Fibroblast of pulmonary artery (primary cell): ENCODE measurements at regions not wholly inside any gene's neighbourhood (a gene's known extent, or its start where the extent isn't known, plus 50 kb on each side); places are given as distances from the start of the nearest gene placed in this dataset.

Source experiments
- DNase-seq: peaks from one replicate; pipeline ENCODE4 v3.0.0-alpha.2; 2010; ENCODE audit warnings: low read depth
- H3K4me3 ChIP-seq: replicated peaks from 2 replicates; pipeline ENCODE4 v1.5.1; 2011; ENCODE audit warnings: low read depth, mild to moderate bottlenecking, control low read depth, low read length, moderate library complexity
- CTCF ChIP-seq: IDR thresholded peaks from 2 replicates; pipeline ENCODE4 v1.5.1; 2011; ENCODE audit warnings: mild to moderate bottlenecking, control low read depth, low read length, inconsistent platforms; ENCODE audit errors: missing control alignments

- no peak overlapping the region for H3K4me3 ChIP-seq
- DNase-seq, result no peak
- no peak for TF ChIP-seq CTCF
These were observed 133.0 kb downstream of the FAT4 start for GRCh38 chr4:125447551-125448290.

DNA sequence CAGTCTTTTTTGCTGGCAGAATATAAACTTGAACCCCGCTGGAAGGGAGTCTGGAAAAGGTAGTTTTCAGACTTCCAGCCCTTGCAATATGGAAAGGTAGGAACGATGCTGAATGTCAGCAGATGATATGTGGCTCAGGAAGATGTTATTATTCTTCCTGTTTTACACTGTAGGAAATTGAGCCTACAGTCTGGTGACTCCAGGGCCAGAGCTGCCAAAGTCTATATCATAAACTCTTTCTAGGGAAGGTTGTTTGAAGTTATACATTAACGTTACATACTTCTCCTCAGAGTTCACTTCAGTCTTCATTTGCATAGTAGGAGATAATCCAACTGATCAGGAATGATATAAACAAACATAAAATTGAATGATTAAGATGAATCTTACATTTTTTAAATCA is 141.3 kb downstream of the FAT4 start:
- TF ChIP-seq CTCF, result no peak
- no peak for DNase-seq
- H3K4me3 ChIP-seq, result no peak overlapping the region

DNA sequence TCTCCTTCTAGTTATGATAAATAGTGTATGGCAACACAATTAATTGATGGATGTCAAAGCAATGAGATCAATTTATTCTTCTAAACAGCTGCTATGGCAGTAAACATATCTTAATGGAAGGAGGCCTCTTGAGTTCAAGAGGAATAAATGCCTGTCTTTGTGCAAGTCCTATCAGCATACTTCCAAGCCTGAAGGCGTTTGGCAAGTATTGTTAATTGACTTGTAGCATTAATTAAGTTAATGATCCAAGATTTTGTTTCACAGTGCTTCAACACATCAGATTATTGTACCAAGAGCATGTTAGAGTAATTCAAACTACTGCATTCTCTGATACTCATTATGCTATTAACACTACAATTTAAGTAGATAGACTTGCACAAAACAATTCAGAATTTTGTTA is 144.8 kb downstream of the FAT4 start:
- no peak overlapping the region for H3K4me3 ChIP-seq
- TF ChIP-seq CTCF, result no peak
- DNase-seq, result no peak

DNA sequence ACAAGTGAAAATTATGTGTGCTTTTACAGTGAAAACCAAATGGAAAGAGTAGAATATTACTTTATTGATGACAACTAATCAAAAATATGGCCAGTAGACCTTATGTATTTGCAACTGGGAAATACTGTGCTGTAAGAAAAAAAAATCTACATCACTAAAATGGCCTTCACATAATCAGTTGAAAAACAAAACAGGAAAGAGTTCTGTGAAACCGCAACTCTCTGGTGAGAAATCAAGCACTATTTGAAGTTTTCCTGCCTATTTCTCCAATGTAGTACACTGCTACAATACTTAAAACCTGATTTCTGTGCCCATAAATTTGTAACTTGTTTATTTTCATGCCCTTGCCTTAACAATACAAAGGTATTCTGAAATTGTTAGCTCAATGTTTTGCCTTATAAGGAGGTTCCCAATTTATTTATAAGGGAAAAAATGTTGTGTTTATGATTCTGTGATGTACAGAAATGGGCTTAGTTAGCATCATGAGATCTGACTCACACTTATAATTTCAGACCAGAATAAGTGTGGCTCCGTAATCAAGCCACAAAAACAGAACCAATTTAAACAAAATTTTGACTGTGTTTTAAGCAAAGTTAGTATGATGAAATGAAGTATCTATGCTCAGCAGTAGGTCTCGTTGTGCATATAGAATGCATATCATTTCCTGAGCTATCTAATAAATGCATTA is 147.1 kb downstream of the FAT4 start:
- H3K4me3 ChIP-seq, result no peak overlapping the region
- DNase-seq, result no peak
- no peak for TF ChIP-seq CTCF

DNA sequence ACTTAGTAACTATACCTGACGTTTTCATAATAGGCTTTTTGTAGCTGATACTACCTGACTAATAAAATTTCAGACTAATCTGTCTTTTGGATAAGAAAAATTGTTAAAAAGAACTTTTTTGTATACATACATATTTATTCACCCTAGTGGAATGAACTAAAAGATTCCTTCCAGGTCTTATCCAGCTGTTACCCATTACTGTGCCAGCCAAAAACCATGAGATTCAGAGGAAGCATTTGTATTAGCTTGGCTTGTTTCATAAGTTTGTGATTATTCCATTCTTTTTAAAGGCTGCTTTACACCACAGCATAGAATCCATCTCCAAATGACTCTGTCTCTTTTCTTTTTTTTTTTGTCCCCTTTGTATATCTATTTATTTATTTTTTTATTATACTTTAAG is 149.4 kb downstream of the FAT4 start:
- H3K4me3 ChIP-seq, result no peak overlapping the region
- TF ChIP-seq CTCF, result no peak
- DNase-seq, result no peak

GRCh38 chr4:125481334-125482045 is 166.7 kb downstream of the FAT4 start:
- no peak for DNase-seq
- no peak overlapping the region for H3K4me3 ChIP-seq
- TF ChIP-seq CTCF, result no peak
